ENCODE measurements at regions not wholly inside any gene's neighbourhood (a gene's known extent, or its start where the extent isn't known, plus 50 kb on each side); places are given as distances from the start of the nearest gene placed in this dataset.

GRCh38 chr2:66032226-66032775 lies 402.6 kb upstream of the MEIS1 start:
- no peak for TF ChIP-seq POLR2A (IDR thresholded peaks at IDR 0.05)
- no peak for TF ChIP-seq CTCF (IDR thresholded peaks at IDR 0.05)

Measured in Peyer's patch (tissue), 4 donors.